ACC112 (cell line): ENCODE measurements at regions not wholly inside any gene's neighbourhood (a gene's known extent, or its start where the extent isn't known, plus 50 kb on each side); places are given as distances from the start of the nearest gene placed in this dataset.
A peak's percentile ranks its signal among the peaks of the same experiment; 100 is the strongest.

Source experiments
- H2AFZ ChIP-seq: fragments of 200-600 bp; sonication (generic); one replicate; pipeline ENCODE4 v1.6.0; 2017; ENCODE audit warnings: antibody characterized with exemption, low read length; ENCODE audit not compliant: unreplicated experiment
- H3K27ac ChIP-seq: fragments of 200-600 bp; sonication (generic); 2 replicates; pipeline ENCODE4 v1.5.1; 2014; ENCODE audit warnings: low read depth, mild to moderate bottlenecking, antibody characterized with exemption, low read length, moderate library complexity
- H3K27me3 ChIP-seq: fragments of 200-600 bp; sonication (generic); 2 replicates; pipeline ENCODE4 v1.6.1; 2014; ENCODE audit warnings: mild to moderate bottlenecking, antibody characterized with exemption, low read length, moderate library complexity, mixed read lengths; ENCODE audit not compliant: insufficient read depth
- H3K36me3 ChIP-seq: fragments of 200-600 bp; sonication (generic); 2 replicates; pipeline ENCODE4 v1.6.1; 2016; ENCODE audit warnings: mild to moderate bottlenecking, antibody characterized with exemption, low read length, moderate library complexity, mixed read lengths; ENCODE audit not compliant: insufficient read depth
- H3K4me1 ChIP-seq: fragments of 200-600 bp; sonication (generic); one replicate; pipeline ENCODE4 v1.6.1; 2016; ENCODE audit warnings: low read length, mixed read lengths; ENCODE audit not compliant: insufficient read depth, unreplicated experiment, control insufficient read depth
- H3K4me3 ChIP-seq: fragments of 200-600 bp; sonication (generic); 2 replicates; pipeline ENCODE4 v1.5.1; 2014; ENCODE audit warnings: mild to moderate bottlenecking, low read depth, low read length
- H3K79me2 ChIP-seq: fragments of 200-600 bp; sonication (generic); one replicate; pipeline ENCODE4 v1.6.0; 2016; ENCODE audit warnings: low read length; ENCODE audit not compliant: control insufficient read depth, unreplicated experiment, insufficient read depth

DNA sequence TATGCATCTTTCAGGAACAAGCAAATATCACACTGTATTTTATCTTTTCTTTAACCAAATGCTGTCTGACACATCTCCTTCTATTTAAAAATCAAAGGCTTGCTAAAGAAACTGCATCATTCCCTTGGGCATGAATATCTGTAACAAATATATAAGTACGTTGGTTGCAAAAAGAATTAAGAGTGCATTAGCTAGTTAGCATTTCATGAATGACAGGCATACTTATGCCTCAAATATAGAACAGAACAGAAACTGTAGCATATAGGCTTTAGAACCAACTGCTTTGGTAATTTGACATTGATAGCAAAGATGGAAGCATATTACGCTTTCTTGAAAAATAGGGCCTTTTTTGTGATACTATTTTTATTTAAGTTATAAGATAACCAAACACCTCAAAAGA lies 761.2 kb downstream of the MAT2B start:
- Histone ChIP-seq H3K79me2 (no peaks in the 10 kb centered on the region), H3K27me3 (no peaks in the 10 kb centered on the region), H3K27ac (no peak overlapping the region), H3K4me1 (no peaks in the 10 kb centered on the region), H3K36me3 (0 out of 2 replicates have a peak, but pooled peaks cover 4% of the 10 kb centered on the region), H3K4me3 (no peak overlapping the region), H2AFZ (no peak overlapping the region)

DNA sequence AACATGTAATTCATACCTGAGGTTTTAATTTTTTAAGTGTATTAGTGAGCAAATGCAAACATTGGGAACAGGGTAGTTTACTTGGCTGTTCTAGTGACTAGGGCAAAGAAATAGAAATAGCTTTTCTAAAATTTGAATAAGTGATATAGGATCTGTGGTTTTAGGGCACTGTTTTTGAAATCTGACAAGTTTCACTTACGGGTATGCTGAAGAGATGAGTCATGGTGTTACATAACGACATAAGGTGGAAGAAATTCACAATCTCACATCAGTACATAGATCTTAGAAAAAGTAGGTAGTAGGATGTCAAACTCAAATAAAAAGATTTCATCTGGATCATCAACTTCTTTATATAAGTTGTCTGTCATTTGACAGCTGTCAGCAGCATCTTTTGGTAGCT lies 772.3 kb downstream of the MAT2B start:
- Histone ChIP-seq H3K27me3 (no peaks in the 10 kb centered on the region), H3K27ac (no peak overlapping the region), H3K79me2 (no peaks in the 10 kb centered on the region), H2AFZ (no peak overlapping the region), H3K4me1 (no peaks in the 10 kb centered on the region), H3K4me3 (no peak overlapping the region), H3K36me3 (no peaks in the 10 kb centered on the region)

DNA sequence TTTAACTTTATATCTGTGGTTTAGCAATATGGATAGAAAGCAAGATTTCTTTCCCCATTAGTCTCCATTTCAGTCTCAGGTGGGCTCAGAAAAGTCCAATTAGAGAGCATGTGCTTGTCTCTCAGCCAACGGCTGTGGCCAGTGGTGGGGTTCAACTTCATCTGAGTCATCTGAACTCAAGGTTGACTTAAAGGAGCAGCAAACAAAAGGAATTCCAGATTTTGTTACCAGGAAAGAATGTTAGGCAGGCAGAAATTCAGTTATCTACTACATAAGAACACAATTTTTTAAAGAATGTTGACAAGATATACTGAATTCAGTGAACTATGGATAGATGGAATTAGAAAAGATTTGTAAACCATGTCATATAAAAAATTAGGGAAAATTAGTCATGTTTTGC lies 784.1 kb downstream of the MAT2B start:
- Histone ChIP-seq H3K27ac (no peak overlapping the region), H3K4me3 (no peak overlapping the region), H3K79me2 (no peaks in the 10 kb centered on the region), H3K4me1 (no peaks in the 10 kb centered on the region), H2AFZ (no peak overlapping the region), H3K27me3 (no peaks in the 10 kb centered on the region), H3K36me3 (no peaks in the 10 kb centered on the region)

DNA sequence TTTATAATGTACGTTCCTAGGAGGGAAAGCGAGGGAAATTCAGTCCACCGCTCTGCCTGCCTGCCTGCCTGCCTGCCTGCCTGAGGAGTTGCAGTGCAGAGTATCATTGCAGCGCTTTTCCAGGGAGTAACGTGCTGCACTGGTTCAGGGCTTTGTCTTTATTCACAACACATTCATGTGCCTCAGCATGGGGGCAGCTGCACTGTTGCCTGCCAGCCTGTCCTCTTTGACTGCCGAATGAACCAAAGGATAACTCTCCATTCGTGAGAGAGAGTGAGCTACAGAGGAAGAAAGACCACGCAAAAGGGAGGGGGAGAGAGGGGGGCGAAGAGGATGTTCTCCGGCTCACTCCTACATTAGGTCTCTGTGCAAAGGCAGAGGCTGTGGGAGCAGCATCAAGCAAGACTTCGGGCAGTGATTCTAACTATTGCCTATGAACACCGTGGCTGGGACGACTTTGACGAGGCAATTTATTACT lies 791.2 kb downstream of the MAT2B start:
- Histone ChIP-seq H3K79me2 (peaks cover 11% of the 10 kb centered on the region), H2AFZ (peak overlapping the region; percentile 70), H3K4me1 (peaks cover under 1% of the 10 kb centered on the region), H3K4me3 (peak overlapping the region; percentile 78), H3K27me3 (no peaks in the 10 kb centered on the region), H3K36me3 (no peaks in the 10 kb centered on the region), H3K27ac (no peak overlapping the region)

DNA sequence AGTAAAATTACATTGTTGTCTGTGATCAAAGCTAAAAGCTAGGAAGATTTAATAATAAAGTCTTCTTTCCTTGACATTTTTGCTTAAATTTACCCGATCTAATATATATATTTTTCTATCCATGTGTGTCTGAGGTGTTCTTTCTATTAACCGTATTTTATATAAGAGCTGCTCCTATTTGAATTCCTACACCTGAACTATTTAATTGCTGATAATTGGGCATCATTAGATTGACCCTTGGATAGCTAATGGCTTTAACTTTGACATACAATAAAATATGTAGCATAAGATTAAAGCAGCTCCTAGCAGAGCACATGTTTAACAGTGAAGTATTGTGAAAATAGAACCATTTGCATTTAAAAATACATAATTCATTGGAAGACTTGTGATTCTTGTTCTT lies 792.7 kb downstream of the MAT2B start:
- Histone ChIP-seq H3K79me2 (peaks cover 11% of the 10 kb centered on the region), H3K27ac (no peak overlapping the region), H3K36me3 (no peaks in the 10 kb centered on the region), H3K4me3 (peak overlapping the region; percentile 78), H3K27me3 (no peaks in the 10 kb centered on the region), H2AFZ (no peak overlapping the region), H3K4me1 (peaks cover 16% of the 10 kb centered on the region)

DNA sequence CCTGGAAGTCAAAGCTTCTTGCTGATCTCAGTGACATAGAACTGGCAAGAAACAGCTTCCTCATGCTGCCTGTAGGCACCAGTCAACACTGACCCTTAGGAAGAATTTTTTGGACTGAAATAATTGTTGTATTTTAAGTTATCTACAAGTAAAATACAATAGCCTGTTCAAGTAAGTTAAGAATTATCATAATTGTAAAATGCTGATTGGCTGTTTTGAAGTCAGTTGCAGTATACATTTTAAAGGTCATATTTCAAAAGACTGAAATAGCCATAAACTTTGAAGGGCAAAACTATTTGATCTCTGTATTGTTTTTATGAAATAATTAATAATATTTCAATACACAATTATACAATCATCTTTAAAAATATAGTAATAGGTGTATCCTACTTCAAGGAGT lies 794.9 kb downstream of the MAT2B start:
- Histone ChIP-seq H2AFZ (peak overlapping the region; percentile 21), H3K4me1 (peaks cover 26% of the 10 kb centered on the region), H3K4me3 (peak overlapping the region; percentile 54), H3K27me3 (no peaks in the 10 kb centered on the region), H3K27ac (no peak overlapping the region), H3K36me3 (no peaks in the 10 kb centered on the region), H3K79me2 (peaks cover 14% of the 10 kb centered on the region)

DNA sequence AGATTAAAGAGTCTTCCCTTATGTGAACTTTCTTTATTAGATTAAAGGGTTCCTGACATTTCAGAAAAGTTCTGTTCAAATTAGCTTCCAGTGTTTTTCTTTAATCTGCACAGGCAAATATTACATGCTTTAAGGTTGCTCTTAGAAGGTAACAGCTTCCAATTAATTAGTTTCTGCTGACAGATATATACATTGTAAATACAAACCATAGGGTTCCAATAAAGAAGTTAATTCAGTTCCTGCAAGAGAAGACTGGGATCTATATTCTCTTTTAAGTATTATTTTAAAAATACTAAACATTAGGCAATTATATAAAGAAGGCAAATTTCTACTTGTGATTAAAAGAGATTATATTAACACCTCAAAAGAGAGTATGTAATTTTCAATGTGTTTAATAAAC lies 795.7 kb downstream of the MAT2B start:
- no peaks in the 10 kb centered on the region for H3K27me3 ChIP-seq
- H3K4me3 ChIP-seq: no peak overlapping the region
- peaks cover 14% of the 10 kb centered on the region for H3K79me2 ChIP-seq
- H3K27ac ChIP-seq: no peak overlapping the region
- peak overlapping the region; percentile 15 for H2AFZ ChIP-seq
- H3K36me3 ChIP-seq: no peaks in the 10 kb centered on the region
- peaks cover 26% of the 10 kb centered on the region for H3K4me1 ChIP-seq

DNA sequence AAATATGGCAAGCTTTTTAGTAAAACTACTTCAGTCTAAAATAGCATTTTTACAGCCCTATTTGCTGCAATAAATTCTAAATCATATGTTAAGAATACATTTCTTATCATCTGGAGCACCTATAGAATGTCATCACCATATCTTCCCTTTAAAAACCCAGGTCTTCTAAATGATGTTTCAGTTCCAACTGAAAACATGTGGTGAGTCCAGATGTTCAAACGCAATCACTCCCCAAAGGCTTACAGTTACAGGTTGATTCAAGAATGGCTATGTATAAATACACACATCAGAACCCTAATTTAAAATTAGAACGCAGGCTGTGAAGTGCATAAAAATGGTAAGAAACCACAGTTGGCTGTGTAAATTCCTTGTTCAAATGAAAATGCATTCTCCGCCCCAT lies 796.3 kb downstream of the MAT2B start:
- no peak overlapping the region for H3K4me3 ChIP-seq

DNA sequence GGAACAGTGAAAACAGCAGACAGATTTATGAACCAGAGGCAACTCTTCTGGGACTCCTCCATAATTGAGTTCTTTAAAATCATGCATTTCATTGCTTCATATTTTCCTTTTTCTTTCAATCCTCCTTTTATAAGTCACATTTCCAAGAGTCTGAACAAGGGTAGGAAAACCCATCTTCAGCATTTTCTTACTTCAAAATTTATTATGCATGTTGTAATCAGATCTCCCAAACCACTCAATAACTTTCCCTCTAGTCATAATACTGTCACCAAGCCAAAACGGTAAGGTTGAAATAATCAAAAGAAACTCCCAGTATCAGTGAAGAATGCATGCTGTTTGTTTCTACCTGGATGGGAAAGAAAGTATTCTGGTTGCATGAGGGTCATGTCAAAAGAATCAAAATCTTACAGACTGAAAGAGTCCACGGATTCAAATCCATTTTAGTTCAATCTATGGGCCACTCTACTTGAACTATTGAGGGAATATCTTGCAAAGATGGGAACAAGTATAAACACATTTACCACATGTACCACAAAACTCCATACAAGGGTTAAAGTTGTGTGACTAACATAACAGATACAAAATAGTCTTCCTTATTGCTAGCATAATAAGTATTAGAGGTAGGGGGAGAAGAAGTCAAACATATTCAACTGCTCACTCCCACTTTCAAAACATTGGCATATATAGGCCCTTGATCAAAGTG lies 797.3 kb downstream of the MAT2B start:
- Histone ChIP-seq H3K4me3 (peak overlapping the region; percentile 39), H2AFZ (peak overlapping the region; percentile 41), H3K4me1 (peaks cover 34% of the 10 kb centered on the region), H3K79me2 (peaks cover 14% of the 10 kb centered on the region), H3K27ac (peak overlapping the region; percentile 25), H3K27me3 (no peaks in the 10 kb centered on the region), H3K36me3 (no peaks in the 10 kb centered on the region)

More for the DNA sequence above, 796.3 kb downstream of the MAT2B start:
- no peaks in the 10 kb centered on the region for H3K36me3 ChIP-seq
- no peak overlapping the region for H2AFZ ChIP-seq
- H3K4me1 ChIP-seq: peaks cover 31% of the 10 kb centered on the region
- no peak overlapping the region for H3K27ac ChIP-seq
- peaks cover 14% of the 10 kb centered on the region for H3K79me2 ChIP-seq
- H3K27me3 ChIP-seq: no peaks in the 10 kb centered on the region

DNA sequence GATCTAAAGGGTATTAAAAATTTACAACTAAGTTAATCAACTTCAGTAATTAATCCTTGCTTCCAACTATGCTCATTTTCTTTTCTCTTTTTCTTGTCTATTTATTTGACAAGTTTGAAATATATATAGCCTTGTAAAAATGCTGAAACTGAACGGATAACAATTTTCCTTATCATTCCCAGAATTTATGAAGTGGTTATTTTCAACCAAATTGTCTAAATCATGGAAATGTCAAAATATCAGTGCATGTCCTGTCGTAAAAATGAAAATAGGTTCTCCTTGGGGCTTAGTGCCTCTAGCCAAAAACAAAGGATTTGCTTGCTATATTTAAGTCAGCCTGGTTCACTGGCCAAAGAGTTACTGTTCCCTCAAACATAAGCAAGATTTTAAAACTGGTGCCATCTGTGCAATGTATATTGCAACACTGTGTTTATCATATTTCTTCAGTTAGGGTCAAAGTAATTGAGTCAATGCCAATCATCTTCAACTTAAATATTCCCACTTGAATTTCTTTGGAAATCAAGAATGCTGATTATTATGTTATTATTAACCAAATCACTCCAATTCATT lies 798.3 kb downstream of the MAT2B start:
- Histone ChIP-seq H3K4me3 (no peak overlapping the region), H3K4me1 (peaks cover 34% of the 10 kb centered on the region)

DNA sequence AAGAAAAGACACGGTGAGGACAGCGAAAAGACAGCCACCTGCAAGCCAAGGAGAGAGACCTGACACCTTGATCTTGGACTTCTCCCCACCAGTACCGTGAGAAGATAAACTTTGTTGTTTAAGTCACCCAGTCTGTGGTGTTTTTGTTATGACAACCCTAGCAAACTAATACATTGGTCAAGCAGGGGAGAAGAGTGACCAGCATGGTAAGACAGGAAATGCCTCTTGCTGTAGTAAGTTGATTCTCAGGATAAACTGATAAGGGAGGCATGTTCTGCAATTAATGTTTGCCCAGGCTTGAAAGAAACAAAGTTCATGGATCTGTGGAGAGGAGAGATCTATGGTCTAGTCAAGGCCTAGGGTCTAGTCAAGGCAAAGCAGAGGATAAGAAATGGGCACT lies 801.2 kb downstream of the MAT2B start:
- H3K4me3 ChIP-seq: no peak overlapping the region
- peaks cover 33% of the 10 kb centered on the region for H3K4me1 ChIP-seq
- peaks cover 2% of the 10 kb centered on the region for H3K79me2 ChIP-seq
- no peaks in the 10 kb centered on the region for H3K36me3 ChIP-seq
- peak overlapping the region; percentile 55 for H3K27ac ChIP-seq
- H2AFZ ChIP-seq: no peak overlapping the region
- H3K27me3 ChIP-seq: no peaks in the 10 kb centered on the region

More for the DNA sequence above, 798.3 kb downstream of the MAT2B start:
- H2AFZ ChIP-seq: no peak overlapping the region
- H3K27me3 ChIP-seq: no peaks in the 10 kb centered on the region
- peaks cover 5% of the 10 kb centered on the region for H3K79me2 ChIP-seq
- no peaks in the 10 kb centered on the region for H3K36me3 ChIP-seq
- H3K27ac ChIP-seq: no peak overlapping the region
